T-helper 22 cell (primary cell): ENCODE measurements at regions not wholly inside any gene's neighbourhood (a gene's known extent, or its start where the extent isn't known, plus 50 kb on each side); places are given as distances from the start of the nearest gene placed in this dataset.

Experiments
- DNase-seq: peaks from one replicate; pipeline ENCODE4 v3.0.0-alpha.2; 2020; ENCODE audit warnings: low read depth

DNA sequence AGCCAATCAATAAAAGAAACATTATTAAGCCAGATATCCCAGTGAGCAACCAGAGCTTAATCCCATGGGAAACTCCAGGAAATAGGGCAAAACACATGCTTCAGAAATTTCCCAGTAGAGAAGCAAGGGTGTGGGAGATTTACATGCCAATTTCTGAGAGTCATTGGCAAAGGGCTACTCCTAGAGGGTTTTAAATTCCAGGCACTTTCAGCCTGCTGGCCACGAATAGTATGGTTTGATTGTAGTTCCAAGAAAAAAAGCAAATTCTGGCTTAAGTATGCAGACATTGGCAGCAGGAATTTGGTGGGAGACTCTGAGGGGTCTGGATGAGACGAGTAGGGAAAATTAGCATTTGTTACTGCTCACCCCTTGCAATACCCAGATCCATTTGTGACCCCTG is 402.1 kb upstream of the SUCLG2 start:
- DNase-seq: no peak

DNA sequence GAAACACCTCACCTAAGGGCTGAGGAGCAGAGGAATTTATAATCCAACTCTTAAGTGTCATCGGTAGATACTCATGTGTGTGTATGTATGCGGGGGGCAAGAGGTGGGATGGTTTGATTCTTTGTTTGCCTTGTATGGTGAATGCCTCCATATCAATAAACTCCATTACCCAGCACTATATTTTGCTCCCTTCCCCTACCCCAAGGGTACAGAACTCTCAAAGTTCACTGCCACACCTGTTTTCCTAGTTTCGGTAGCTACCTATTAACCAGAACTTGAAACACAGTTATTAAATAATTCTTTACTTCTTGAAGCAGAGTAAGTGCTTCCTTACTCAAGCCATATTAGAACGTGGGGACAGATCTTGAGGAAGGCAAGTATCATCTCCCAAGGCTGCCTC is 400.8 kb upstream of the SUCLG2 start:
- DNase-seq: no peak

DNA sequence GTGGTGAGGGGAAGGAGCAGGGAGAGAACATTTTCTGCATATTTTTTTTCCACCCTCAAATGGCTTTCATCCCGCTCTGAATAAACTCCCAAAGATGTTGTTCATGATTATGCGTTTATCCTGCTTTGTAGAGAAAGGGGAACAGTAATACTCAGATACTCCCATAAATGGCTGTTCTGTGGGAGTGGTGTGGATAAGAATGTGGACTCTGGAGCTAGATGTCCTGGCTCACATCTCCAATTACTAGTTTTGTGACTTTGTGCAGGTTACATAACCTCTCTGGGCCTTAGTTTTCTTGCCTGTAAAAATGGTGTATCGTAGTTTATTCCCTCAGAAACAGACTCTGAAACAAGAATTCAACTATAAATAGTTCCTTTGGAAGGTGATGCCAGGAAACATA is 395.4 kb upstream of the SUCLG2 start:
- DNase-seq: no peak

DNA sequence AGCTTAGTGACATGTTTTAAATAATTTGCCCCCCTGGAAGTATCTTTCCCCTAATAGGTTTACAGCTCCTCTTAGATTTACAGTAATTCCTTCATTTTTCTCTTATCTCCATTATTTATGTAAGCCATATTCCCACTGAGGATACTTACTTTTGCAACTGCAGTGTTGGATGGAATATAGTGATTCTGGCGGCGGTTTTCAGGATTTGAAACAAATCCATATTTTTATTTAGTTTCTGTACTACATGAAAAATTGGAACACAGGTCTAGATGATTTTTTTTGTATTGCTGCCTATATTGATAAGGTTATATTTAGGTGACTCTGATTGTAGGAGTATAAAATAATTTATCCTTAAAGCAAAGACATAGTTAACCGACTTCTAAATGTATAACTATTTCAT is 391.6 kb upstream of the SUCLG2 start:
- no peak for DNase-seq

DNA sequence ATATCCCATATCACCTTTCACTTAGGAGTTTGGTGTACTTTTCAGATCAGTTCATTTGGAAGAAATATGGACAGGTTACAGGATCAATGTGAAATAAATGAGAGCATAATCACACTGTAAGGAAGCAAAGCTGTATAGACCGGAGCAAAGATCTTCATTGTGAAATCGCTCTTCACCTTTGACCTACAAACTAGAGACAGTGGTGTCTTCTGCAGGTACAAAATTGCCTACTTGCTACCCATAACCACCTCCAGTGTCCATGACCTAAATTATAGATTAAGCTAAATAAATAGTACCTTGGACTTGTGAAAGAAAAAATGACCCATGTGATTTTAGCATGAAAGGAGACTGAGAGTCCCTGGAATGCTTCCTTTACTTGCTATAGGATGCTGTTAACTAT is 379.5 kb upstream of the SUCLG2 start:
- no peak for DNase-seq

DNA sequence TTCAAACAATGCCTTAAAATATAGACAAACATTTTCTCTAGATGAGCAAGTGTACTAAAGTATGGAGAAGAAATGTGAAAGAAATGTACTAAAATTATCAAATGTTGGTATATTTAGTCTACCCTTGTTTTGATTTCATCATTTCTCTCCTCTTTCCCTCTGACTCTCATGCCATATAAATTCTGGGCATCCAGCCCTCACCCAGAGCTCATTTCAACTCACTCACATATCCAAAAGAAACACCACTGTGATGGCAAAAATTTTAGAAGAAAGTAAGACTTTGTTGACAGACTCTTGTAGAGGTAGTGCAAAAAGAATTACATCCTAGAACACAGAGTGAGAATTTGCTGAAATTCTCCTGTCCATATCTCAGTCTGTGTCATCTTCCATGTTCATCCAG is 377.8 kb upstream of the SUCLG2 start:
- DNase-seq: no peak

DNA sequence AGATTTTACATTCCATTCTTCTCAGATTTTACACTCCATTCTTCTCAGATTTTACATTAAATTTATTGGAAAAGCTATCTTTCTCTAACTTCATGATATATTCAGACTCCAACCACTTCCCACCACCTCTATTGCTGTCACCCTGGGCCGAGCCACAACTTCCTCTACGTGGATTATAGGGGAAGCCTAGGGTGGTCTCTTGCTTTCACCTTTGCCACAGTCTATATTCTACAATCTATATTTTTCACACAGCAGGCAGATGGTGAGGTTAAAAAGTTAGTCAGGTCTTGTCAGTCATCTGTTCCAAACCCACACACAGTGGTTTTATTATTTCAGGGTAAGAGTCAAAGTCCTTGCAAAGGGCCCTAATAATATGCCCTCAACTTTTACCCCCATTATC is 370.8 kb upstream of the SUCLG2 start:
- DNase-seq: no peak

DNA sequence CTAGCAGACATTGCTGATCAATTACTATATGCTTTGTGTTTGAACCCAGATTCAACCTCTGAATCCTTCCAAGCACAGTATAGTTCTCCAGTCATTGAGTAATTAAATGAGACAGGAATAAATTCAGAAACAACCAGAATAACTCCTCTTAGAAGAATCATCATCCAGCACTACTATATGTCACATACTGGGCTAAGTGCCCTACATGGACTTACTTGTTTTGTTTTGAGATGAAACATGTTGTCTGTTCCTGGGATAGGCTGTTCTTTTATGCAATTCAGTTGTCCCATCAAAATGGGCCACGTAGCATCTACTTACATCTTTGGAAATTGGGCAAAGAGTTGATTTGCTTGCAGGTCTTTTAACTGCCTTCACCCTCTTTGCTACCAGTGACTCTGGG is 365.5 kb upstream of the SUCLG2 start:
- DNase-seq: no peak

DNA sequence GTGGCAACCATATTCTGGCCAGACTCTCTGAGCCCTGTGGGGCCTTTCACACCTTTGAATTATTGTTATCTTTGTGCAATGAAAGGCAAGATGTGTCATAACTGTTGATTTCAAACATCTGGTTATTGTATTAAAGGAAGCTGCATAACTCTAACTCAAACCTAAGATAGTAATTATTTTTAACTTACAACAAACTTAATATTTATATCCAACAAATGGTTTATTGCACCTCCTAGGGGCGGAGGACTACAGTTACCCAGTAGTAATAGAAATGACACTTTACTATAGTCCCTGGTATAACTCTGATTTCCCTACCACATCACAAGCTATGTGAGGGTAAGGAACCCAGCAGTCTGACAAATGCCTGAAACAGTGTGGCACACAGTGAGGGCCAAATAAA is 363.9 kb upstream of the SUCLG2 start:
- no peak for DNase-seq

DNA sequence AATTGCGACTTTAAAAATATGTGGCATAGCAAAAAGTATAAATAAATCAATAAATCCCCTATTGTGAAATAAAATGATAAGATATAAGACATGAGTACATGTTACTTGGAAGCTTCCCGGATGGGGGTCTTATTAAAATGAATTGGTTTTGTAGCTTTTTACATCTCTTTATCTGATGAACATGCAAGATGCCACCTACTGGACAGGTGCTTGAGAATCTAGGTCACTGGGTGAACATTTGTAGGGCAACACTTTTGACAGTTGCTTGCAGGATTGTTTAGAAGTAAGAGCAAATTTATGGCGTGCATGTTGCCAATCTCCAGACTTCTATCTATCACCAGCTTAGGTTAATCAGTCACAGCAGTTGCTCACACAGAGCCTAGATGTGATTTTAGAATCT is 362.7 kb upstream of the SUCLG2 start:
- DNase-seq: no peak

DNA sequence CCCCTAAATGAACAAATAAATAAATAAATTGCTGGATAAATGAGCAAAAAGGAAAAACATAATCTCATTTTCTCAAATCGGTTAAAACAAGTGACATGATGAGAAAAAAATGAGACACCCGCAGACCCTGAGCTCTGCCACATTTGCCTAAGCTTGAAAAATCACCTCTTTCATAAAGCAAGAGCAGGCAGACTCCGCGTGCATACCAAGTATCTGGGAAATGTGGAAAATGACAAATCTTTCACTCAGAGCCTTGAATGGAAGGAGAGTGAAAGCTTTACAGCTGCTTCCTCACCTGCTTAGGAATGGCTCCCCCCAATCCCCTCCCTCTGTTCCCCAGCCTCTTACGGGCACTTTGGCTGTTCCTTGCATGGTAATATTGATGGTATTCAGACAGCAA is 355.5 kb upstream of the SUCLG2 start:
- DNase-seq: no peak

DNA sequence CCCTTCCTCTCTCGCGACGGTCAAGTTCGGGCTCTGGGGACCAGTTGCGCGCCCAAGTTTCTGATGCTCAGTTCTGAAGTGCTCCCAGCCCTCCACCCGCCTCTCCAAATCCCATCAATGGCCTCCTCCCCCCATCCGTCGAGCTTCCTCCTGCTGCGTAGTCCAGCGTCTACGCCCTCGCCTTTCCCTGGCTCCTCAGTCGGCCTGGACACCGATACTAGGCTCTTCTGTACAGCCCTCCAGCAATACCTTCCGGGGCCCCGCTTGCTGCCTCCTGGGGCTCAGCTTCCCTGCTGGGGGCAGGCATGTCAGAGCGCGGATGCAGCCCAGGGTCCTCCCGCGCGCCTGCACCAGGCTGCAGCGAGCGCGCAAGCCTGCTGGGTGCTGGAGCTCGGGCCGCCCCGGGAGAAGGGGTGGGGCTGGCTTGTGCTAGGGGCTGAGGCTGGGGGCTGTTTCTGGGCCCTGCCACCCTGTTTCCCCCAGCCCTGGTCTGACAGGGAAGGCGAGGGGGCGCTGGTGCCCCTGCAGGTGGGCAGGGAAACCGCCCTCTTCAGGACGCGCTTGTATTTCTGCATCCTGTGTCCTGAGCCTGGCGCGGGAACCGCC is 353.3 kb upstream of the SUCLG2 start:
- peak; percentile 0 for DNase-seq

DNA sequence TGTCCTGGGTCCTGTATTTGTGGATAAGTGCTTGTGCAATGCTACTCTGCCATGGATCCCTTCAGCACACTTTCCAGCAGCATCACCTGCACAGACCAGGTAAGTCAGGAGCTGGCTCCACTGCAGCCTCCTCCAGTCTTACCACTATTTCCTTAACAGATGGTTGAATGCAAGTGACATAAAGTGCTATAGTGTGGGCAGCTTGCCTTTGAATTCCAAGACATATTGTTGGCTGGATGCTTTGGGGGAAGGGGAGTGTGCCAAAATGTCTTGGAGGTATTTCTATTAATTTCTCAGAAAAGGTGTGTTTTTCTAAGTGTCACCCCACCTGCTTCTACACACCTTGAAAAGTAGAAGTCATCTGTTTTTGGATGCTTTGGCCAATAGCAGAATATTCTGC is 352.2 kb upstream of the SUCLG2 start:
- no peak for DNase-seq

DNA sequence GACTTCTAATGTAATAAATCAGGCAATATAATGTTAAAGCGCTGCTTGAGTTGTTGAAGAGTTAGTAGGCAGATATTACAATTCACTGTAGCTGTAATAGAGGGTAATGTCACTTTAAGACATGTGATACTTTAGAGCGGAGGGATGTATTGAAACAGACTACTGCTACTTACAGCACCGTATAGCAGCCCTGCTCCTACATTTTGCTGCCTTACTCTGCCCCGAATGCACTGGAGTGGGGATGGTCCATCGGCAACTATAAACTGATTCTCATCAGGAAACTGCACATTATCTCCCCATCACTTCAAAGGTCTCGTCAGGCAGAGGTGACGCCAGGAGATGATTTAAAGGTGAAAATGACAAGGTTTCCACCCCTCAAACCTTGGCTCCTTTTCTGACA is 349.7 kb upstream of the SUCLG2 start:
- no peak for DNase-seq

DNA sequence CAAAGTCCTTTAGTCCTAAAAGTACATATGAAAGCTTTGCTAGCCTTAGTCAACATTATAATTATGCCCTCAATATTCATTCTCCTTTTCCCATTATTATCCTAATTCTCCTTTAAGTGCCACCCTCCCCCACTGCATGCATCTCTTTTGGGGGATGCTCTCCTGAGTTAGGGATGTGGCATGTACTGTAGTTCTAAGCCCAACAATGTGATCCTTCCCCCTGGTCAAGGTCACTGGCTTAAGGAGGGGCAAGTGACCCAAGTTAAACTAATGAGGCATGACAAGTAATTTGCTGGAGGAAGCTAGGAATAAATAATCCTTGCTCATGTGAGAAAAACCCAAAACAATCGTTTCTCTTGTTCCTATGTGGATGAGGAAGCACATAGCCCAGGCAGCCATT is 343.9 kb upstream of the SUCLG2 start:
- DNase-seq: no peak

DNA sequence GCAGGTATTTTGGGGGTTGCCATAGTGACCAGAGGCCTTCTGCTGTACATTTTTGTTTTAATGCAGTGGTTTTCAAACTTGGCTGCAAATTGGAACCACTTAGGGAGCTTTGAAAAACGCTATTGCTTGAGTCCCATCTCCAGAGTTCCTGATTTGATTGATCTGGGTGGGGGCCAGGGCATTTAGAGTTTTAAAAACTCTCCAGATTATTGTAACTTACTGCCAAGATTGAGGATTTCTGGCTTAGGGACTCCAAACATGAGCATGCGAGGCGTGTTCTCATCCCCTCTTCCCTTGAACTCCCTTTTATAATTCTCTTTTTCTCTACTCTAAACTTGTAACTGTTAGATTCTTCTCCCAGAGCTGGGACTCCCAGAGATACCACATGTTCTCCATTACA is 340.8 kb upstream of the SUCLG2 start:
- no peak for DNase-seq

DNA sequence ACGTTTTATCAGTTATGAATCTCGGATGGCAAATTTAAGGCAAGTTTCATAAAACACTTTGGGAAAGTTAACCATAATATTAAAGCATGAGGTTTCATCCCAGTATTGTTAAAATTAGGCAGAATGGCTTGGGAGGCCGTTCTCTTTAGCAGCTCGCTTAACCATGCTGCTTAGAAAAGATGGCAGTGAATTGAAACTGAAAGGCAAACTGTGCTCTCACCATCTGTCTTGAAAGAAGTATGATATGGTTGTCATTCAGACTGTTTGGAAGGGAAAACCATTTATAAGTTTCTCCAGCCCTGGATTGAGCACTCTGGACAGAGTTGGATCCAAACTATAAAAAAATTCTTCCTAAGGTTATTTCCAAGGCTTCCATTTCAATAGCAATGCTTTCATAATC is 332.3 kb upstream of the SUCLG2 start:
- DNase-seq: no peak

DNA sequence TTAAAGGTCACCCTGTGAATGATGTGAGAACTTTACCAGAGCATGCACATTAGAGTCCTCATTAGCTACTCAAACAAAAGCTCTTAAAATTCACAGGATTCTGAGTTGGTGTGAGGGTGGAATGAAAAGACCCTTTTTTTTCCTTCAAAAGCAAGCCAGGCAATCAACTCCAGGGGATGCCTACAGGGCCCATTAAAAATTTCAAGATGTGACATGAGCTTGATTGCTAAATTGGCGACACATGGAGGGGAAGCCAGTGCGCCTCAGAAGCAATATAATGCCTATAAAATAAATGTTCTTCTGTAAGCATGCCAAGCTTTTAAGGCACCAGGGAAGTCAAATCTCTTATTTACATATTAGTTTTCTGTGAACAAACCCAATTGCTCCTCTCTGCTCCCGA is 328.8 kb upstream of the SUCLG2 start:
- DNase-seq: no peak

DNA sequence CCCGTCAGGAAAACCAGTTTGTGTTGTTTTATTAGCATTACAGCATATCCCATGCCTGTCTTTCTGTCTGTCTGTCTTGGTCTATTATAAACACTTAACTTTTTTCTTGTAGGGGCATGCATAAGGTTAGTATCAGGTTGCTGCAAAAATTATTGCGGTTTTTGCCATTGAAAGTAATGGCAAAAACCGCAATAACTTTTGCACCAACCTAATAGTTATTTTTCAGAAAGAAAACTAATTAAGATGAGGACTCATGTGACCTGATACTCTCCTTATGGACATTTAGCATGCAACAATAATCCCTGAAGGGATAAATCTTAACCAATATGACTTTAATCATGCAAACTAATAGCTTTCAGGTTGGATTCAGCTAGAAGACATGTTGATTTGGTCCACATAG is 326.7 kb upstream of the SUCLG2 start:
- no peak for DNase-seq

DNA sequence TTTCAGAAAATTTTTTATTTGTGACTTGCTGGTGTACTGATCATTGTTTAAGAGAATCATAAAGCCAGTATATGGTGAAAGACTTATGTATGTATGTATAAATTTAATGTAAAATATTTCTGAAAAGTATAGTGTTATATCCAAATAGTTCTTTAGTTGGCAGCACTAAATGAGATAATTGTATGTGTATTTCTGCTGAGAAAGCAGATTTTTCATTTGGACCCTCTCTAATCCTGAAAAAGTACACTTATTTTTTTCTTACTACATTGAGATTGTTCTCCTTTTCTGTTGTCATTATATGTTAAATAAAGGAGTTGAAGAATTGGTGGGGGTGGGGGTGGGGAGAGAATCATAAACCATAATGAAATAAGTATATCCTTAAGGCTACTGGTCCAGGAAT is 324.9 kb upstream of the SUCLG2 start:
- DNase-seq: no peak

DNA sequence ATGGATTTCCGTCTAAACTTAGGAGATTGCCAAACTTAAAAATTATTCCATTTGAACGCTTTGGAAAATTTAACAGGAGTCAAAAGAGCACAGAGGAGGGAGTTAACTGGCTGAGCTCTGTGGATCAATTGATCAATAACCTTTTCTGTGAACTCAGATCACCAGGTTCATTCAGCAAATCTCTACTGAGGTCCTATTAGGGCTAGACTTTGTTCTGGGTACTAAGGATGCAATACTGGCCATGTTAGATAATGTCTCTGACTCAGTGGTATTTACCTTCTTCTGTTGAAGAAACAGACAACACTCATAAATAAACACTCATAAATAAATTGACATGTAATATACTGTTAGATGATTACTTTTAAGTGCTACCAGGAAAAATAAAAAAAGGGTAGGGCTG is 323.4 kb upstream of the SUCLG2 start:
- no peak for DNase-seq

DNA sequence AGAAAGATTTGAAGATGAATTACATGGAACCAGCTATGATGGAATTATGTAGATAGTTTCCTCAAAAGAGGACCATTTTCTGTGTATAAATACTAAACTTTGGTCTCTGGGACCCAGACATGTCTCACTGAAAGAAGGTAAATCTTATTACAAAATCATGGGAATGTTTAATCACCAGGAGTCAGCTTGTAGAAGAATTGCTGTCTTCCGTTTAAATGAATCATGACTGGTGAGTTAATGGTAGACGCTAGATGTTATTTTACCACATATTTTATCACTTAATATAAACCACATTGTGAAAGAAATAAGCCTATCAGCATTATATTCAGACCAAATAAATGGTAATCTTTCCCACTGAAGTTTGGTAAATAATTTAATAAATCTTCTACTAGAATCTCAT is 322.3 kb upstream of the SUCLG2 start:
- no peak for DNase-seq

DNA sequence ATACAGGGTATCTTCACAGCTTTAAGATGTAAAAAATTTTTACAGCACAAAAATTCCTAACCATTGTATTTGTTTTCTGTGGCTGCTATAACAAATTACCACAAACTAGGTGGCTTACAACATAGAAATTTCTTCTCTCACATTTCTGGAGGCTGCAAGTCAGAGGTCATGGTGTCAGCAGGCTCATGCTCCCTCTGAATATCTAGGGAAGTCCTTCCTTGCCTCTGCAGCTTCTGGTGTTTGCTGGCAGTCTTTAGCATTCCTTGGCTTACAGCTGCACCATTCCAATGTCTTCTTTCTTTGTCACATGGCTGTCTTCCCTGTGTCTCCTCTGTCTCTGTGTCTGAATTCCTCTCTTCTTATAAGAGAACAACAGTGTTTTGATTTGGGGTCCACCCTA is 310.2 kb upstream of the SUCLG2 start:
- DNase-seq: no peak

DNA sequence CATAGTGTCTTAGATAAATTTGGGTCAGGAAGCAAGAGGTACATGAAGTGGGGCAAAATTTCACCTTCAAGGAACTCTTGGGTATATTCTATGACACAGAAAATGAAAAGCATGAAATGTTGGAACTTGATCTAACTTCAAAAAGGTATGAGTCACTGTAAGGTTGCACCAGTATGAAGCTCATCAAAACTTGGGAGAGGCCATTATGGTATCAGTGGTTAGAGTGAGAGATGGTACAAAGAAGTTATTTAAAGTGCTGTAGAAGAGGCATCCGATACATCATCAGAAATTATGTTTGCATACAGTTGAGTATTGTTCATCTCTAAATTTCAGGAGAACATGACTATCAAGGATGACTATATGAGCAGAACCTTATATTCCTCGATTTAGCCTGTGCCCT is 302.9 kb upstream of the SUCLG2 start:
- DNase-seq: no peak
